Loucy (cell line): ENCODE measurements at regions not wholly inside any gene's neighbourhood (a gene's known extent, or its start where the extent isn't known, plus 50 kb on each side); places are given as distances from the start of the nearest gene placed in this dataset.

Source experiments
- H2AFZ ChIP-seq: fragments of 200-600 bp; sonication (generic); 2 replicates; pipeline ENCODE4 v1.6.0; 2016; ENCODE audit warnings: antibody characterized with exemption, mild to moderate bottlenecking, low read length, moderate library complexity
- H3F3A ChIP-seq: fragments of 200-600 bp; 2 replicates; pipeline ENCODE4 v1.6.0; 2016; ENCODE audit warnings: antibody characterized with exemption, low read depth, mild to moderate bottlenecking
- H3K27me3 ChIP-seq: fragments of 200-600 bp; sonication (generic); 2 replicates; pipeline ENCODE4 v1.6.1; 2014; ENCODE audit warnings: low read length, mild to moderate bottlenecking; ENCODE audit not compliant: insufficient read depth, poor library complexity, severe bottlenecking
- H3K36me3 ChIP-seq: fragments of 200-600 bp; sonication (generic); 2 replicates; pipeline ENCODE4 v1.6.1; 2016; ENCODE audit warnings: low read length; ENCODE audit not compliant: insufficient read depth
- H3K4me1 ChIP-seq: fragments of 200-600 bp; sonication (generic); 2 replicates; pipeline ENCODE4 v1.5.1; 2014; ENCODE audit warnings: low read length, mild to moderate bottlenecking; ENCODE audit not compliant: insufficient read depth, poor library complexity, severe bottlenecking
- H3K4me2 ChIP-seq: fragments of 200-600 bp; sonication (generic); 2 replicates; pipeline ENCODE4 v1.6.0; 2014; ENCODE audit warnings: antibody characterized with exemption, low read length, low read depth, mild to moderate bottlenecking; ENCODE audit not compliant: poor library complexity, severe bottlenecking
- H3K4me3 ChIP-seq: fragments of 200-600 bp; sonication (generic); 2 replicates; pipeline ENCODE4 v1.5.1; 2014; ENCODE audit warnings: low read length, mild to moderate bottlenecking, mixed read lengths; ENCODE audit not compliant: poor library complexity, severe bottlenecking
- H3K79me2 ChIP-seq: fragments of 200-600 bp; sonication (generic); 2 replicates; pipeline ENCODE4 v1.6.1; 2014; ENCODE audit warnings: low read length; ENCODE audit not compliant: insufficient read depth
- H3K9ac ChIP-seq: fragments of 200-600 bp; sonication (generic); 2 replicates; pipeline ENCODE4 v1.6.0; 2014; ENCODE audit warnings: mild to moderate bottlenecking, low read depth, low read length, moderate library complexity; ENCODE audit not compliant: poor library complexity, severe bottlenecking
- H3K9me2 ChIP-seq: fragments of 200-600 bp; sonication (generic); replicated peaks from 2 replicates; pipeline ENCODE4 v1.6.1; 2016; ENCODE audit warnings: low read depth, low read length, mixed read lengths
- H3K9me3 ChIP-seq: fragments of 200-600 bp; sonication (generic); 2 replicates; pipeline ENCODE4 v1.6.1; 2014; ENCODE audit warnings: mild to moderate bottlenecking, antibody characterized with exemption, low read length, low read depth; ENCODE audit not compliant: insufficient read depth
- H4K20me1 ChIP-seq: fragments of 200-600 bp; sonication (generic); 2 replicates; pipeline ENCODE4 v1.6.0; 2014; ENCODE audit warnings: antibody characterized with exemption, low read length, mild to moderate bottlenecking; ENCODE audit not compliant: insufficient read depth, poor library complexity, severe bottlenecking
- CTCF ChIP-seq: fragments of 200-600 bp; sonication (generic); conservative IDR thresholded peaks from 2 replicates; pipeline ENCODE4 v1.5.1; 2014; ENCODE audit warnings: mild to moderate bottlenecking, antibody characterized with exemption, low read length
- EZH2phosphoT487 ChIP-seq: fragments of 200-600 bp; IDR thresholded peaks from 2 replicates; pipeline ENCODE4 v1.6.1; 2018; ENCODE audit warnings: antibody characterized with exemption, mild to moderate bottlenecking, moderate library complexity, borderline replicate concordance

GRCh38 chr18:53797998-53798495 lies 426.4 kb downstream of the MBD2 start:
- no peak overlapping the region for H3K4me3 ChIP-seq
- H3F3A ChIP-seq: no peaks in the 10 kb centered on the region
- H2AFZ ChIP-seq: no peak overlapping the region
- no peaks in the 10 kb centered on the region for H4K20me1 ChIP-seq
- no peaks in the 10 kb centered on the region for H3K79me2 ChIP-seq
- no peak overlapping the region for H3K9ac ChIP-seq
- no peaks in the 10 kb centered on the region for H3K36me3 ChIP-seq
- H3K9me3 ChIP-seq: no peaks in the 10 kb centered on the region
- H3K9me2 ChIP-seq: no peaks in the 10 kb centered on the region
- TF ChIP-seq EZH2phosphoT487: no peak
- no peak for TF ChIP-seq CTCF
- H3K4me2 ChIP-seq: no peak overlapping the region
- no peaks in the 10 kb centered on the region for H3K4me1 ChIP-seq
- H3K27me3 ChIP-seq: no peaks in the 10 kb centered on the region

GRCh38 chr18:53796040-53796729 lies 428.3 kb downstream of the MBD2 start:
- no peak overlapping the region for H3K9ac ChIP-seq
- no peaks in the 10 kb centered on the region for H3K27me3 ChIP-seq
- no peaks in the 10 kb centered on the region for H3K9me3 ChIP-seq
- no peaks in the 10 kb centered on the region for H3F3A ChIP-seq
- H3K4me1 ChIP-seq: no peaks in the 10 kb centered on the region
- H4K20me1 ChIP-seq: no peaks in the 10 kb centered on the region
- no peak overlapping the region for H2AFZ ChIP-seq
- no peaks in the 10 kb centered on the region for H3K36me3 ChIP-seq
- H3K4me2 ChIP-seq: no peak overlapping the region
- no peaks in the 10 kb centered on the region for H3K79me2 ChIP-seq
- TF ChIP-seq CTCF (no peak), EZH2phosphoT487 (no peak)
- no peak overlapping the region for H3K4me3 ChIP-seq
- no peaks in the 10 kb centered on the region for H3K9me2 ChIP-seq

GRCh38 chr18:53795610-53796009 lies 428.9 kb downstream of the MBD2 start:
- H3K4me1 ChIP-seq: no peaks in the 10 kb centered on the region
- TF ChIP-seq CTCF (no peak), EZH2phosphoT487 (no peak)
- H3F3A ChIP-seq: no peaks in the 10 kb centered on the region
- H3K79me2 ChIP-seq: no peaks in the 10 kb centered on the region
- no peaks in the 10 kb centered on the region for H3K36me3 ChIP-seq
- H3K9me3 ChIP-seq: no peaks in the 10 kb centered on the region
- no peak overlapping the region for H2AFZ ChIP-seq
- H4K20me1 ChIP-seq: no peaks in the 10 kb centered on the region
- H3K9ac ChIP-seq: no peak overlapping the region
- H3K4me2 ChIP-seq: no peak overlapping the region
- H3K9me2 ChIP-seq: no peaks in the 10 kb centered on the region
- no peaks in the 10 kb centered on the region for H3K27me3 ChIP-seq
- H3K4me3 ChIP-seq: no peak overlapping the region
